ENCODE measurements at regions not wholly inside any gene's neighbourhood (a gene's known extent, or its start where the extent isn't known, plus 50 kb on each side); places are given as distances from the start of the nearest gene placed in this dataset.

- H3K18ac ChIP-seq (ENCODE audit: insufficient read length, low read depth, low read length), result peak overlapping the region; percentile 43
- no peak overlapping the region for H4K8ac ChIP-seq (replicated peaks; ENCODE audit: insufficient read length, low read depth, low read length)
- H3K9ac ChIP-seq (ENCODE audit: extremely low read depth, insufficient read length, low read length), result no peak overlapping the region
- no peak overlapping the region for H3K14ac ChIP-seq (ENCODE audit: insufficient read depth, low read length)
- H3K27me3 ChIP-seq (ENCODE audit: insufficient read depth, low read length), result no peaks in the 10 kb centered on the region
- peaks cover 2% of the 10 kb centered on the region; the same call in 1 of the 2 replicates for H3K27me3 Mint-ChIP-seq (ENCODE audit: low read depth)
- no peaks in the 10 kb centered on the region for H3K23me2 ChIP-seq (ENCODE audit: insufficient read length, low read depth, low read length, poor library complexity, severe bottlenecking)
- no peaks in the 10 kb centered on the region; a peak in 1 of 5 replicates for H3K9me3 Mint-ChIP-seq
- no peak overlapping the region for H2BK12ac ChIP-seq (ENCODE audit: insufficient read length, low read depth, low read length)
- H3K27ac Mint-ChIP-seq, result peak overlapping the region in 1 of 3 experiments; percentile 61; a peak in 2 of 7 replicates
- no peak overlapping the region for H2BK15ac ChIP-seq (ENCODE audit: low read depth, low read length)
- H3K36me3 Mint-ChIP-seq (ENCODE audit: insufficient read depth in 1 of 3, low read depth in 3 of 3), result no peaks in the 10 kb centered on the region; a peak in 1 of 7 replicates
- H2AK5ac ChIP-seq (ENCODE audit: insufficient read length, low read length), result no peak overlapping the region
- no peak overlapping the region for H3K27ac ChIP-seq (ENCODE audit: insufficient read length, low read depth, low read length)
- H3K4me3 Mint-ChIP-seq, result no peak overlapping the region; a peak in 1 of 5 replicates
- no peaks in the 10 kb centered on the region for H4K20me1 ChIP-seq (ENCODE audit: control insufficient read depth, insufficient read depth, insufficient read length)
- H2BK120ac ChIP-seq (ENCODE audit: low read depth, low read length, poor library complexity, severe bottlenecking), result no peak overlapping the region
- no peak overlapping the region for H3T11ph ChIP-seq (ENCODE audit: low read length)
- H3K56ac ChIP-seq (ENCODE audit: insufficient read length, low read depth, low read length), result no peak overlapping the region
- no peaks in the 10 kb centered on the region for H3K79me2 ChIP-seq (ENCODE audit: insufficient read depth, low read length)
- H3K9me3 ChIP-seq (ENCODE audit: control insufficient read depth, low read depth, low read length), result no peaks in the 10 kb centered on the region
- no peak overlapping the region for H3K4ac ChIP-seq (ENCODE audit: low read depth, low read length)
- no peak overlapping the region for H2BK20ac ChIP-seq (ENCODE audit: low read depth, low read length, poor library complexity, severe bottlenecking)
- H4K5ac ChIP-seq (ENCODE audit: insufficient read length, low read depth, low read length), result no peak overlapping the region
- H3K4me1 ChIP-seq (ENCODE audit: insufficient read depth, low read length), result 0 out of 2 replicates have a peak, but pooled peaks cover 2% of the 10 kb centered on the region
- peak overlapping the region; percentile 29 for H2AFZ ChIP-seq (ENCODE audit: low read length)
- WGBS (ENCODE audit: extremely low coverage, insufficient read length, low lambda C conversion rate), result no CpG with 5 or more reads among the region's 12 CpGs
- no peak overlapping the region for H2BK5ac ChIP-seq (ENCODE audit: insufficient read length, low read length)
- peaks cover 14 to 18% of the 10 kb centered on the region in 2 experiments for H3K4me1 Mint-ChIP-seq
- DNase-seq, result peak; percentile 69
- H3K4me2 ChIP-seq (ENCODE audit: insufficient read depth, insufficient read length, low read length), result no peak overlapping the region
- H3K79me1 ChIP-seq (ENCODE audit: insufficient read depth, low read depth, low read length, poor library complexity, severe bottlenecking), result no peaks in the 10 kb centered on the region
- H4K91ac ChIP-seq (ENCODE audit: insufficient read length, low read depth, low read length), result no peak overlapping the region
- H3K23ac ChIP-seq (ENCODE audit: insufficient read length, low read depth, low read length), result no peak overlapping the region
- TF ChIP-seq CTCF (conservative IDR thresholded peaks at IDR 0.05), result no peak
These were observed 245.8 kb downstream of the SOX11 start for GRCh38 chr2:5937851-5938565.

Data from H9 (cell line).